ENCODE measurements at regions not wholly inside any gene's neighbourhood (a gene's known extent, or its start where the extent isn't known, plus 50 kb on each side); places are given as distances from the start of the nearest gene placed in this dataset.

GRCh38 chr10:130611239-130611638, 475.0 kb downstream of the GLRX3 start:
- TF ChIP-seq, protein P1, sequence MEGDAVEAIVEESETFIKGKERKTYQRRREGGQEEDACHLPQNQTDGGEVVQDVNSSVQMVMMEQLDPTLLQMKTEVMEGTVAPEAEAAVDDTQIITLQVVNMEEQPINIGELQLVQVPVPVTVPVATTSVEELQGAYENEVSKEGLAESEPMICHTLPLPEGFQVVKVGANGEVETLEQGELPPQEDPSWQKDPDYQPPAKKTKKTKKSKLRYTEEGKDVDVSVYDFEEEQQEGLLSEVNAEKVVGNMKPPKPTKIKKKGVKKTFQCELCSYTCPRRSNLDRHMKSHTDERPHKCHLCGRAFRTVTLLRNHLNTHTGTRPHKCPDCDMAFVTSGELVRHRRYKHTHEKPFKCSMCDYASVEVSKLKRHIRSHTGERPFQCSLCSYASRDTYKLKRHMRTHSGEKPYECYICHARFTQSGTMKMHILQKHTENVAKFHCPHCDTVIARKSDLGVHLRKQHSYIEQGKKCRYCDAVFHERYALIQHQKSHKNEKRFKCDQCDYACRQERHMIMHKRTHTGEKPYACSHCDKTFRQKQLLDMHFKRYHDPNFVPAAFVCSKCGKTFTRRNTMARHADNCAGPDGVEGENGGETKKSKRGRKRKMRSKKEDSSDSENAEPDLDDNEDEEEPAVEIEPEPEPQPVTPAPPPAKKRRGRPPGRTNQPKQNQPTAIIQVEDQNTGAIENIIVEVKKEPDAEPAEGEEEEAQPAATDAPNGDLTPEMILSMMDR (conservative IDR thresholded peaks at IDR 0.05) = no peak
- TF ChIP-seq ZFX (IDR thresholded peaks at IDR 0.05) = no peak
- no peak overlapping the region for H3K27ac ChIP-seq

DNA sequence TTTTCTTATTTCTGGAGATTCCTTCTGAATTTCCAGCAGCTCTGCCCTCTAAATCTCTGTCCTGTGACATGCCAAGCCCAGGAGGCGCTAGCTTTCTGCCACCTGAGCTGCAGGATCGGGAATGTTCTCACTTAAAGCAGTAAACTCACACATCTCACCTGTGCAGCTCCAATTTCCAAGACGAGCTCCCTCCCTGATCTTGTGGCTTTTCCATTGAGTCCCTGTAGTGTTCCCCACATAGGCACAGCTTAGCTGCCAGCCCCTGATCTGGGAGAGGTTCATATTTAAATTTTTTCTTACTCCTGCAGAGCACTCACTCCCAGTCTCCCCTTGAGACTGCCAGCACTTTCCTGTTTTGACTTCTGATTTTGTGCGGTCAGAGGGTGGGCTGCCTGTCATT, 479.3 kb downstream of the GLRX3 start:
- H3K27ac ChIP-seq = no peak overlapping the region
- no peak for TF ChIP-seq ZFX (IDR thresholded peaks at IDR 0.05)
- TF ChIP-seq, protein P1 (conservative IDR thresholded peaks at IDR 0.05) = no peak

GRCh38 chr10:130617985-130618384, 481.8 kb downstream of the GLRX3 start:
- TF ChIP-seq, protein P1 (conservative IDR thresholded peaks at IDR 0.05) = no peak
- no peak for TF ChIP-seq ZFX (IDR thresholded peaks at IDR 0.05)
- H3K27ac ChIP-seq = no peak overlapping the region

DNA sequence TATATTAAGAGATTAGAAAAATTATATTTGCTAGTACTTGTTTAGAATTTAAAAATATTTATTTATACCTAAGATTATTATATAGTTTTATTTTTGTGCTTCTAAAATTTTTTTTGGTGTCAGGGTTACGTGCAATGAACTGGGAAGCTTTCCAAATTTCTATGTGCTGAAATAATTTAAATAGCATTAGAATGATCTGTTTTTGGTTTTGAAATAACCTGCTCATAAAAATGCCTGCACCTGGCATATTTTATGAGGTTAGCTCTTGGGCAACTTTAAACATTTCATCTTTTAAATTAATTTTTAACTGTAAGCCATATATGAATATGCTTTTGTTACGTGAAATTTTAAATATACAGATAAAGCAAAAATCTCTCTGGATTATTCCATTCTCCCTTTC, 482.5 kb downstream of the GLRX3 start:
- TF ChIP-seq ZFX (IDR thresholded peaks at IDR 0.05) = no peak
- TF ChIP-seq, protein P1 (conservative IDR thresholded peaks at IDR 0.05) = no peak
- no peak overlapping the region for H3K27ac ChIP-seq

GRCh38 chr10:130621231-130621775, 485.1 kb downstream of the GLRX3 start:
- TF ChIP-seq, protein P1 (conservative IDR thresholded peaks at IDR 0.05) = no peak
- TF ChIP-seq ZFX (IDR thresholded peaks at IDR 0.05) = no peak
- H3K27ac ChIP-seq = no peak overlapping the region

GRCh38 chr10:130623680-130624267, 487.6 kb downstream of the GLRX3 start:
- H3K27ac ChIP-seq = no peak overlapping the region
- TF ChIP-seq ZFX (IDR thresholded peaks at IDR 0.05) = no peak
- TF ChIP-seq, protein P1 (conservative IDR thresholded peaks at IDR 0.05) = no peak

DNA sequence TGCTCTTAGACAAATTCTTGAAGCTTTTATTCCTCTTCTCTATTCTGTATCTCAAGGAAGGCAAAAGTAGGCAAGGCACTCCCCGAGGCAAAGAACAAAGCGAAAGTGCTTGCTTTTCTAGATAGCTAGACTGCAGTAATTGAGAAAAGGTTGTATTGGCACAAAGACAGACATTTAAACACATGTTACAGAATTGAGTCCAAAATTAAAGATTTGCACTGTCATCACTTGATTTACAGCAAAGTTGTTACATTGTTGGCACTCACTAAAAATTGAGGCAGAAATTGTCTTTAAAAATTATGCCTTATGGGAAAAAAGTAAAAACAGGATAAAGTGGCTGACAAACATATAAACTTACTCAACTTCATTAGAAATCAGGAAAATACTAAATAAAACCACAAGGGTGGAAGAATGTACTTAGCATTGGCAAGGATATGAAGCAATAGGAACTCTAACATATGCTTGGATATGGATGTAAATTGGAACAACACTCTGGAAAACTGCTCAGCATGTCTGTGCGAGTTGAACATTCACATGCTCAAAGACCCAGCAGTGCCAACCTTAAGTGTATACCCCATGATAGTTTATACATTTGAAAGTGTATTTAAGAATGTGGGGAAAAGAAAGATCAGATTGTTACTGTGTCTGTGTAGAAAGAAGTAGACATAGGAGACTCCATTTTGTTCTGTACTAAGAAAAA, 491.3 kb downstream of the GLRX3 start:
- TF ChIP-seq ZFX (IDR thresholded peaks at IDR 0.05) = no peak
- TF ChIP-seq, protein P1 (conservative IDR thresholded peaks at IDR 0.05) = no peak
- H3K27ac ChIP-seq = no peak overlapping the region
